Activated CD4-positive, alpha-beta T cell treated with anti-CD3 and anti-CD28 coated beads, Interleukin-2, Interleukin-6, amounts not matched to agents 100 ng/mL and 50 ng/mL, durations not matched to agents 16 hours and 8 hours (primary cell): ENCODE measurements at regions not wholly inside any gene's neighbourhood (a gene's known extent, or its start where the extent isn't known, plus 50 kb on each side); places are given as distances from the start of the nearest gene placed in this dataset.
"Not testable (repeated sequence)": the region's sequence is repeated elsewhere in the genome, so short reads cannot be mapped to it uniquely, and the experiment has no call there.

ENCODE experiments used
- DNase-seq: peaks from one replicate; pipeline ENCODE4 v3.0.0-alpha.2; 2020

GRCh38 chr13:64591971-64592370 lies 2638.2 kb downstream of the PCDH9 start:
- DNase-seq = no peak

- no peak for DNase-seq
These were observed 2650.8 kb downstream of the PCDH9 start for GRCh38 chr13:64579331-64579730.

- DNase-seq = no peak
These were observed 2661.4 kb downstream of the PCDH9 start for GRCh38 chr13:64568748-64569147.

- DNase-seq = not testable (repeated sequence)
These were observed 2672.1 kb downstream of the PCDH9 start for GRCh38 chr13:64558031-64558430.

GRCh38 chr13:64556376-64556775 lies 2673.8 kb downstream of the PCDH9 start:
- DNase-seq = no peak

- no peak for DNase-seq
These were observed 2676.6 kb downstream of the PCDH9 start for GRCh38 chr13:64553411-64554129.

- DNase-seq = no peak
These were observed 2678.4 kb downstream of the PCDH9 start for GRCh38 chr13:64551755-64552154.

GRCh38 chr13:64546371-64546770 lies 2683.8 kb downstream of the PCDH9 start:
- no peak for DNase-seq

- no peak for DNase-seq
These were observed 2689.2 kb downstream of the PCDH9 start for GRCh38 chr13:64540976-64541375.

GRCh38 chr13:64540468-64540867 lies 2689.7 kb downstream of the PCDH9 start:
- DNase-seq = no peak

GRCh38 chr13:64538711-64539110 lies 2691.4 kb downstream of the PCDH9 start:
- DNase-seq = no peak

GRCh38 chr13:64534302-64534701 lies 2695.8 kb downstream of the PCDH9 start:
- no peak for DNase-seq

GRCh38 chr13:64531400-64531799 lies 2698.7 kb downstream of the PCDH9 start:
- DNase-seq = no peak

GRCh38 chr13:64529874-64530485 lies 2700.2 kb downstream of the PCDH9 start:
- DNase-seq = peak; percentile 10

GRCh38 chr13:64528838-64529237 lies 2701.3 kb downstream of the PCDH9 start:
- DNase-seq = no peak

- no peak for DNase-seq
These were observed 2702.6 kb downstream of the PCDH9 start for GRCh38 chr13:64527561-64527960.

- DNase-seq = no peak
These were observed 2704.4 kb downstream of the PCDH9 start for GRCh38 chr13:64525687-64526086.

GRCh38 chr13:64510747-64511146 lies 2719.4 kb downstream of the PCDH9 start:
- DNase-seq = no peak

- DNase-seq = no peak
These were observed 2723.9 kb downstream of the PCDH9 start for GRCh38 chr13:64506246-64506645.

- DNase-seq = no peak
These were observed 2724.7 kb downstream of the PCDH9 start for GRCh38 chr13:64505336-64505910.

GRCh38 chr13:64488731-64489130 lies 2741.4 kb downstream of the PCDH9 start:
- DNase-seq = no peak

GRCh38 chr13:64482373-64482772 lies 2747.8 kb downstream of the PCDH9 start:
- DNase-seq = no peak

GRCh38 chr13:64480672-64481071 lies 2749.5 kb downstream of the PCDH9 start:
- DNase-seq = no peak

- DNase-seq = no peak
These were observed 2749.9 kb downstream of the PCDH9 start for GRCh38 chr13:64480211-64480610.
